OCI-LY1 (cell line): ENCODE measurements at regions not wholly inside any gene's neighbourhood (a gene's known extent, or its start where the extent isn't known, plus 50 kb on each side); places are given as distances from the start of the nearest gene placed in this dataset.

ENCODE experiments used
- EZH2 ChIP-seq: fragments of 200-600 bp; sonication (generic), shearing (Covaris generic); IDR thresholded peaks from 2 replicates; pipeline ENCODE4 v1.8.0; 2017; ENCODE audit warnings: borderline replicate concordance, mixed run types, mild to moderate bottlenecking, antibody characterized with exemption, low read length, moderate library complexity, mixed read lengths
- TF ChIP-seq, protein P1 (sequence below): fragments of 200-600 bp; sonication (generic), shearing (Covaris generic); IDR thresholded peaks from 2 replicates; pipeline ENCODE4 v1.5.1; 2017; ENCODE audit warnings: mild to moderate bottlenecking, antibody characterized with exemption, low read length, moderate library complexity, mixed read lengths

- TF ChIP-seq, protein P1, sequence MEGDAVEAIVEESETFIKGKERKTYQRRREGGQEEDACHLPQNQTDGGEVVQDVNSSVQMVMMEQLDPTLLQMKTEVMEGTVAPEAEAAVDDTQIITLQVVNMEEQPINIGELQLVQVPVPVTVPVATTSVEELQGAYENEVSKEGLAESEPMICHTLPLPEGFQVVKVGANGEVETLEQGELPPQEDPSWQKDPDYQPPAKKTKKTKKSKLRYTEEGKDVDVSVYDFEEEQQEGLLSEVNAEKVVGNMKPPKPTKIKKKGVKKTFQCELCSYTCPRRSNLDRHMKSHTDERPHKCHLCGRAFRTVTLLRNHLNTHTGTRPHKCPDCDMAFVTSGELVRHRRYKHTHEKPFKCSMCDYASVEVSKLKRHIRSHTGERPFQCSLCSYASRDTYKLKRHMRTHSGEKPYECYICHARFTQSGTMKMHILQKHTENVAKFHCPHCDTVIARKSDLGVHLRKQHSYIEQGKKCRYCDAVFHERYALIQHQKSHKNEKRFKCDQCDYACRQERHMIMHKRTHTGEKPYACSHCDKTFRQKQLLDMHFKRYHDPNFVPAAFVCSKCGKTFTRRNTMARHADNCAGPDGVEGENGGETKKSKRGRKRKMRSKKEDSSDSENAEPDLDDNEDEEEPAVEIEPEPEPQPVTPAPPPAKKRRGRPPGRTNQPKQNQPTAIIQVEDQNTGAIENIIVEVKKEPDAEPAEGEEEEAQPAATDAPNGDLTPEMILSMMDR, result no peak
- no peak for TF ChIP-seq EZH2
Measured at GRCh38 chr1:239882967-239883366, 208.7 kb upstream of the FMN2 start.
